Gastrocnemius medialis (tissue), 4 donors: ENCODE measurements at regions not wholly inside any gene's neighbourhood (a gene's known extent, or its start where the extent isn't known, plus 50 kb on each side); places are given as distances from the start of the nearest gene placed in this dataset.

Experiments used
- CTCF ChIP-seq, 5 experiments: fragments of 450-650 bp in 3 of 5; fragments of 200-600 bp in 2 of 5; sonication (generic) in 2 of 5; IDR thresholded peaks in 4 of 5; conservative IDR thresholded peaks in 1 of 5; 1 replicate in 4 of 5; 2 replicates in 1 of 5; pipeline ENCODE4 v1.5.1; 2016 to 2019; ENCODE audit warnings: antibody characterized with exemption in 5 of 5, mild to moderate bottlenecking in 3 of 5, moderate library complexity in 3 of 5
- POLR2A ChIP-seq, 2 donors: fragments of 450-650 bp; IDR thresholded peaks; one replicate each; pipeline ENCODE4 v1.6.1; 2017; ENCODE audit warnings: antibody characterized with exemption in 2 of 2, mild to moderate bottlenecking in 2 of 2, moderate library complexity in 2 of 2

GRCh38 chr3:80232760-80233159 is 465.0 kb upstream of the ROBO1 start:
- no peak for TF ChIP-seq CTCF (IDR thresholded peaks at IDR 0.05 in 4 of 5, conservative IDR thresholded peaks at IDR 0.05 in 1 of 5)
- TF ChIP-seq POLR2A (IDR thresholded peaks at IDR 0.05) = no peak
